Activated CD8-positive, alpha-beta memory T cell treated with anti-CD3 and anti-CD28 coated beads, Interleukin-2, amount 50 U/mL, for 24 hours (primary cell): ENCODE measurements at regions not wholly inside any gene's neighbourhood (a gene's known extent, or its start where the extent isn't known, plus 50 kb on each side); places are given as distances from the start of the nearest gene placed in this dataset.
"Not testable (repeated sequence)": the region's sequence is repeated elsewhere in the genome, so short reads cannot be mapped to it uniquely, and the experiment has no call there.

Experiments used
- DNase-seq: peaks from one replicate; pipeline ENCODE4 v3.0.0-alpha.2; 2020; ENCODE audit errors: extremely low read depth

DNA sequence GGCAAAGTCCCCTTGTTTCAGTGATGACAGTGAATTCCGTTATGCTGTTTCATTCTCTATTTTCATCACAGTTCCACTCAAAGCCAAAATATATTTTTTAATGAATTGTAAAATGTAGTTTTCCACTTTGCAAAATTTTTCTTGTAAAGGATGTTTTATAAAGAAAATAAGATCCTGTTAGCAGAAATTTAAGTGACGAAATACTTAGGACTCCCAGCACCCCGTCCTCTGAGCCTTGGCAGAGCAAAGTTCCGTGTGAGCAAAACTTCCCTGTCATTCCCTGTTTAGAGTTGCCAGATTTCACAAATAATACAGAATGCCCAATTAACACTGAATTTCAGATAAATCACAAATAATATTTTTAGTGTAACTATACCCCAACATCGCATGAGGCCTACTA lies 81.0 kb upstream of the RBPJ start:
- DNase-seq = no peak

DNA sequence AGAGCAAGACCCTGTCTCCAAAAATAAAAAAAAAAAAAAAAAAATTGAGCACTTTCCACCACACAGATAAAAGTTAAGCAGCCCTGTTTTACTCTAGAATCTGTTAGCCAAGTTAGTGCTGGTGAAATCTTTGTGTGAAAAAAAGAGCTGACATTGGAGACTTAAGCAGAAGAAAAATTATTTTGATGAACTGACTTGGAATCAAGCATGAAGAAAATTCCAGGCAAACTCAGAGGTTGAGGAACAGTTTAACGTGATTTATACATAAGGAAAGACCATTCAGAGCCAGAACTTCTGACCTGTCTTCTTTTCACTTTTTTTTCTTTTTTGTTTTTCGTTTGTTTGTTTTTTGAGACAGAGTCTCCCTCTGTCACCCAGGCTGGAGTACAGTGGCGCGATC lies 79.6 kb upstream of the RBPJ start:
- DNase-seq = no peak

GRCh38 chr4:26242451-26242850 lies 78.4 kb upstream of the RBPJ start:
- no peak for DNase-seq

DNA sequence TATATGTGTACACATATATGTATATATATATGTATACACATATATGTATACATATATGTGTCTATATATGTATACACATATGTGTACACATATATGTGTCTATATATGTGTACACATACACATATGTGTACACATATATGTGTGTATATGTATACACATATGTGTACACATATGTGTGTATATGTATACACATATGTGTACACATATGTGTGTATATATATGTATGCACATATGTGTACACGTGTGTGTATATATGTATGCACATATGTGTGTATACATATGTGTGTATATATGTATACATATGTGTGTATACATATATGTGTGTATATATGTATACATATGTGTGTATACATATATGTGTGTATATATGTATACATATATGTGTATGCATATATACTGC lies 76.7 kb upstream of the RBPJ start:
- not testable (repeated sequence) for DNase-seq

DNA sequence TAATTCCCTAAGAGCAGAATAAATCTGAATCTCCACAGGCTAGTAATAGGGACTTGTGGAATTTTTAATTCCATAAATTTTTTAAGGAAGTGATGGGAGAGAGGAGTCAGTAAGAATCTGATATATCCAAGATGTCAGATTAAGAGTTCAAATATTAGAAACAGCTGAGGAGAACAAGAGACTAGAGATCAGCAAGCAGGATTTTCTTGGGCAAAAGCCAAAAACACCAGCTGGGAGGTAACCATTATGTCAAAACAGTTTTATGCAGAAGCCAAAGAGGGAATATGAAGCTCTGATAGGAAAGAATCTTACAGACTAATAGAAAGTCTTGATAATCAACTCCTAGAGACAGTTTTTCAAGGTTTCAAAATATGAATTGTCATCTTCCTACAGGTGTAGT lies 72.2 kb upstream of the RBPJ start:
- DNase-seq = no peak

DNA sequence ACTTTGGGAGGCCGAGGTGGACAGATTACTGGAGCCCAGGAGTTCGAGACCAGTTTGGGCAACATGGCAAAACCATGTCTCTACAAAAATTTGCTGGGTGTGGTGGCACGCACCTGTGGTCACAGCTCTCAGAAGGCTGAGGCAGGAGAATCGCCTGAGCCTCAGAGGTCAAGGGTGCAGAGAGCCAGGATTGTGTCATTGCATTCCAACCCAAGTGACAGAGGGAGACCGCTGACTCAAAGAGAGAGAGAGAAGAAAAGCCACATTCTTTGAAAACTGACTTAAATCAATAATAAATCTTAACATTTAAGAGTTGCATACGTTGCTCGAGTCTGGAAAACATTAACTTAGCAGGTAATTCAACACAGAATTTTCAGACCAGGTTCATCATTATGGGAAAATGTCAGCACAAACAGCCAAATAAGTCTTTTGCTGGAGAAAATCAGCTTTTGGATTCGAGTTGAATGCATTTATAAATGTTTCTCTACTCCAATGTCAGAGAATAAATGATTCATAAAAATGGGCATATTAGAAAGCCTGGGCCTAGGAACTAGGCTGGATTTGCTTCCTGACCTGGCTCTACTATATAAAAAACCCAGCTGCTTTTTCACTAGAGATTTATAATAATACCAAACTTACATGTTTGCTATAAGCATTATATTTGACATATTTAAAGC lies 68.3 kb upstream of the RBPJ start:
- DNase-seq = no peak

DNA sequence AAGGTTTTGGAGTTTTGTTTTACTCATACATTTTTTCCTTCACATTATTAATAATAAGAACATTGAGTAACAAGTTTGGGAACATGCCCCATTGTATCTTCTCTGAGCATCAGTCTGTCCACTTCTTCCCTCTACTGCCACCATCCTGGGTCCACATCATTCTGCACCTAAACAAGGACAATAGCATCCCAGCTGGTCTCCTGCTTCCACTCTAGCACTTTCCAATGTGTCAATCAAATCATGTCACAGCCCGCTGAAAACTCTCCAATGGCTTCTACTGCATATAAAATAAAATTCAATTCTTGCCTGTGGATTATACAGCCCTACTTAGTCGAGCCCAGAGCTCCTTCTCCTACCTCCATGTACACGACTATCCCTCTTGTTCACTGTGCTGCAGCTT lies 66.8 kb upstream of the RBPJ start:
- DNase-seq = no peak

- no peak for DNase-seq
Observed at GRCh38 chr4:26255989-26256388, 64.8 kb upstream of the RBPJ start.

DNA sequence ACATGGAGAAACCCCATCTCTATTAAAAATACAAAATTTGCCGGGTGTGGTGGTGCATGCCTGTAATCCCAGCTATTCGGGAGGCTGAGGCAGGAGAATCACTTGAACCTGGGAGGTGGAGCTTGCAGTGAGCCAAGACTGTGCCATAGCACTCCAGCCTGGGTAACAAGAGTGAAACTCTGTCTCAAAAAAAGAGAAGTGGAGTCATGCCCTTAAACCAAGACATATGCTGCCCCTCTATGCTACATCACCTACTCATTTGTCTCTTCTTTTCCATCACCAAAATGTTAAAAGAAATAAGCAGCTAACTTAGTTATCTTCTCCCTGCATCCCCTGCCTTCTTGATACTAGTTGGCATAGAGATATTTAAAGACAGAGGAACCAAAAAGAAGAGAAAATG lies 63.4 kb upstream of the RBPJ start:
- DNase-seq = not testable (repeated sequence)

DNA sequence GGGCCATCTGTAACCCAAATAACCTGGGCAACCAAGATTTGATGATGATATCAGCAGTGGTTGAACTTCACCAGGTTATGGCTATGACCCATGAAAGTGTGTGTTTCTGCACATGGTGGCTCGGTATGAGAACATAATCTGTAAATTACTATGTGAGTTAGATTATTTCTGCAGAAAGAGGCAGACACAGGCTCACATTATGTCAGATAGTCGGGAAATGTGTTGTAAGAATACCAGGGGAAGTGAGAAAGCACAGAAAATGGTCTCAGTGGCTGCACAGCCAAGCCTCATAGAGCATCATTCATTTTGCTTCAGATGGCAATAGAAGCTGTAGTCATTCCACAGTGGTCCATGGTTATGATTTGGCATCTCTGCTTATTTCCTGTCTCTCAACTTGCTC lies 63.0 kb upstream of the RBPJ start:
- DNase-seq = no peak

GRCh38 chr4:26260571-26260970 lies 60.2 kb upstream of the RBPJ start:
- no peak for DNase-seq

- no peak for DNase-seq
Observed at GRCh38 chr4:26261405-26261804, 59.4 kb upstream of the RBPJ start.

- no peak for DNase-seq
Observed at GRCh38 chr4:26263165-26263564, 57.6 kb upstream of the RBPJ start.

DNA sequence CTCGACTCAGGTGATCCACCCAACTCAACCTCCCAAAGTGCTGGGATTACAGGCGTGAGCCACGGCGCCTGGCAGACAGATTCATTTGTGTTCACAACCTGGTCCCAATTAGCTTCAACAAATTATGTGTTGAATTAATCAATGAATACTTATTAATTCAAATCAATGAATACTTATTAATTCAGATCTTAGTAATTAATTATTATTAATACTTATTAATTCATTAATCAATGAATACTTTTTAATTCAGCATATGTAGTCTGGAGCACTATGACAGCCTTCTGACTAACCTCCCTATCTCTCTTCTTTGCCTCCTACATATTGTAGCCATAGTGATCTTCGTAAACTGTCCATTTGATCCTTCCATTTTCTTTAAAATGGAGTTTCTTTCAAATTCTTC lies 56.7 kb upstream of the RBPJ start:
- no peak for DNase-seq

- no peak for DNase-seq
Observed at GRCh38 chr4:26267087-26267486, 53.7 kb upstream of the RBPJ start.

GRCh38 chr4:26268246-26268645 lies 52.6 kb upstream of the RBPJ start:
- no peak for DNase-seq

GRCh38 chr4:26269038-26269437 lies 51.8 kb upstream of the RBPJ start:
- DNase-seq = no peak
